ENCODE measurements at regions not wholly inside any gene's neighbourhood (a gene's known extent, or its start where the extent isn't known, plus 50 kb on each side); places are given as distances from the start of the nearest gene placed in this dataset.

DNA sequence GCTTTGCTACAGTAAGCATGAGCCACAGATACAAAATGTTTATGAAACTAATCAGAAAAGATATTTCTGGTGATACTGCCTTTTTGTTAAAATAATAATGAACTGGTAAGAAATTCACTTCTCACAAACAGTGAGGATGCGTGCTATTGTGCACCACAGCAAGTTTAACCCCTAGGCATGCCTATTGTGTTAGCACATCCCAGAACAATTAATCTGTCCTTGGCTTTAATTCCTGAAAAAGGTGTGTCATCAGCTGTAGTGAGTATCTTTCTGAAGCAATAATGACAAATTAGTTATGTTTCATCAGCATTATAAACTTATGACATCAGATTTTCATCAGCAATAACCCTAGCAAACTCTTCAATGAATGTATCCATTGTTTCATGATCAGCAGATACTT, 1307.2 kb downstream of the EFNA5 start:
- Histone ChIP-seq H3K36me3 (no peaks in the 10 kb centered on the region), H3K27me3 (no peaks in the 10 kb centered on the region), H3K4me1 (no peaks in the 10 kb centered on the region), H3K4me3 (no peak overlapping the region), H3K9me3 (peaks cover 0 to 6% of the 10 kb centered on the region in 2 donors), H3K27ac (no peak overlapping the region)
- TF ChIP-seq, protein P1, sequence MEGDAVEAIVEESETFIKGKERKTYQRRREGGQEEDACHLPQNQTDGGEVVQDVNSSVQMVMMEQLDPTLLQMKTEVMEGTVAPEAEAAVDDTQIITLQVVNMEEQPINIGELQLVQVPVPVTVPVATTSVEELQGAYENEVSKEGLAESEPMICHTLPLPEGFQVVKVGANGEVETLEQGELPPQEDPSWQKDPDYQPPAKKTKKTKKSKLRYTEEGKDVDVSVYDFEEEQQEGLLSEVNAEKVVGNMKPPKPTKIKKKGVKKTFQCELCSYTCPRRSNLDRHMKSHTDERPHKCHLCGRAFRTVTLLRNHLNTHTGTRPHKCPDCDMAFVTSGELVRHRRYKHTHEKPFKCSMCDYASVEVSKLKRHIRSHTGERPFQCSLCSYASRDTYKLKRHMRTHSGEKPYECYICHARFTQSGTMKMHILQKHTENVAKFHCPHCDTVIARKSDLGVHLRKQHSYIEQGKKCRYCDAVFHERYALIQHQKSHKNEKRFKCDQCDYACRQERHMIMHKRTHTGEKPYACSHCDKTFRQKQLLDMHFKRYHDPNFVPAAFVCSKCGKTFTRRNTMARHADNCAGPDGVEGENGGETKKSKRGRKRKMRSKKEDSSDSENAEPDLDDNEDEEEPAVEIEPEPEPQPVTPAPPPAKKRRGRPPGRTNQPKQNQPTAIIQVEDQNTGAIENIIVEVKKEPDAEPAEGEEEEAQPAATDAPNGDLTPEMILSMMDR (IDR thresholded peaks at IDR 0.05) = no peak
- intact Hi-C loops (cut with DNase I) = no loop called here
- DNase-seq (ENCODE audit: low spot score in 2 of 2) = no peak

DNA sequence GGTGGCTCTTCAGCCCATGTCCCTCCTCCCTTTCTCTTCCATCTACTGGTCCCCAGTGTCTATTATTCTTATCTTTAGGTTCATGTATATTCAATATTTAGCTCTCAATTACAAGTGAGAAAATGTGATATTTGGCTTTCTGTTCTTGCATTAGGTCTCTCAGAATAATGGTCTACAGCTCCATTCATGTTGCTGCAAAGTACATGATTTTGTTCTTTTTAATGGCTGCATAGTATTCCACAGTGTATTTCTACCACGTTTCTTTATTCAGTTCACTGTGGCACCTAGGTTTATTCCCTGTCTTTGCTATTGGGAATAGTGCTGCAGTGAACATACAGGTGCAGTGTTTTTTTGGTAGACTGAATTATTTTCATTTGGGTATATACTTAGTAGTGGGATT, 1308.8 kb downstream of the EFNA5 start:
- intact Hi-C loops (cut with DNase I) = no loop called here
- TF ChIP-seq, protein P1 (IDR thresholded peaks at IDR 0.05) = no peak
- Histone ChIP-seq H3K27ac (no peak overlapping the region), H3K4me1 (no peaks in the 10 kb centered on the region), H3K9me3 (no peaks in the 10 kb centered on the region), H3K27me3 (no peaks in the 10 kb centered on the region), H3K4me3 (no peak overlapping the region), H3K36me3 (no peaks in the 10 kb centered on the region)
- no peak for DNase-seq (ENCODE audit: low spot score in 2 of 2)

DNA sequence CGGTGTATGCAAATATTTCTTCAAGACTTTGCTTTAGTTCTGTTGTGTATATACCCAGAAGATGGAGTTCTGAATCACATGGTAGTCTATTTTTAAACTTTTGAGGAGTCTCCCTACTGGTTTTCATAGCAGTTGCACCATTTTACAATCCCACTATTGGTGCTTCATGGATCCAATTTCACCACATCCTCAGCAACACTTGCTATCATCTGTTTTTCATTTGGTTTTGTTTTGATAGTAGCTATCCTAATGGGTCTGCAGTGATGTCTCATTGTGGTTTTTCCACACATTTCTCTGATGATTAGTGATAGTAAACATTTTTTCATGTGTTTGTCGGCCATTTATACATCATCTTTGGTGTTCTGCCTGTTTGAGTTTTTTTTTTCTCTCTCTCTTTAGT, 1339.3 kb downstream of the EFNA5 start:
- H3K36me3 ChIP-seq = no peaks in the 10 kb centered on the region
- H3K9me3 ChIP-seq = no peaks in the 10 kb centered on the region
- H3K27ac ChIP-seq = no peak overlapping the region
- intact Hi-C loops (cut with DNase I) = no loop called here
- TF ChIP-seq, protein P1 (IDR thresholded peaks at IDR 0.05) = no peak
- no peaks in the 10 kb centered on the region for H3K27me3 ChIP-seq
- H3K4me3 ChIP-seq = no peak overlapping the region
- no peak for DNase-seq (ENCODE audit: low spot score in 2 of 2)
- no peaks in the 10 kb centered on the region for H3K4me1 ChIP-seq

DNA sequence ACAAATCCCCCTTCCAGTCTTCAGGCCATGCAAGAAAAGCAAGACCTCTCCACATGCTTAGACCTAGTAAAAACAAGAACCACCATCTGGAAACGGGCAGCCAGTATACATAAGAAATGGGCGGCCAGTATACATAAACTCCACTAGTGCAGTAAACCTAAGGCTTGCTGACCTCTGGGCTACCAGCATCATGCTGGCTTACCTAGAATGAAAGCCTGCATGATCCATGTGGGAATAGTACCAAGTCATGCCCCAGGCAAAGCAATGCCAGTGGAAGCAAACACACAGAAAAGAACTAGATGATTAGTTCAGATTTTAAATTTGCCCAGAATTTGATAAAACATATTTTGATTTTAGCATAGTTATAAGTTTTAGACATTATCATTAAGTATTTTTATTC, 1346.4 kb downstream of the EFNA5 start:
- TF ChIP-seq, protein P1 (IDR thresholded peaks at IDR 0.05) = no peak
- intact Hi-C loops (cut with DNase I) = no loop called here
- H3K4me1 ChIP-seq = no peaks in the 10 kb centered on the region

DNA sequence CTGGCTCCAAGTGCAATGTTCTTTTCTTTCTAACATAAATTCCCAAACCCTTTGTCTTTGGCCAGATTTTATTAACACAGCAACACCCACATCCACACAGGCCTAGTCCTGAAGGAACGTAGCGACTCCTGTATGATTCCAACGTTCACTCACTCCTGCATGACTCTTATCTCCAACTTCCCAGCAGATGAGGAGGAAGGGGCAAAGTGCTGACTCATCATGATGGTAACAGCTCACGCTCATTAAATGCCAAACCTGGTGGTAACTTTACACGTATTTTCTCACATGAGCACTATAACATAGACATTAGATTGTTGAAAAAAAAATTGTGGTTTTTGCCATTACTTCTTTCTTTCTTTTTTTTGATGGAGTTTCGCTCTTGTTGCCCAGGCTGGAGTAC, 1349.5 kb downstream of the EFNA5 start:
- no peaks in the 10 kb centered on the region for H3K9me3 ChIP-seq
- no peaks in the 10 kb centered on the region for H3K4me1 ChIP-seq
- H3K36me3 ChIP-seq = no peaks in the 10 kb centered on the region
- intact Hi-C loops (cut with DNase I) = no loop called here
- no peak overlapping the region for H3K4me3 ChIP-seq
- no peaks in the 10 kb centered on the region for H3K27me3 ChIP-seq
- TF ChIP-seq, protein P1 (IDR thresholded peaks at IDR 0.05) = no peak
- DNase-seq (ENCODE audit: low spot score in 2 of 2) = no peak
- H3K27ac ChIP-seq = no peak overlapping the region

More for the DNA sequence above, 1346.4 kb downstream of the EFNA5 start:
- Histone ChIP-seq H3K36me3 (no peaks in the 10 kb centered on the region), H3K4me3 (no peak overlapping the region), H3K9me3 (no peaks in the 10 kb centered on the region), H3K27me3 (no peaks in the 10 kb centered on the region), H3K27ac (no peak overlapping the region)
- DNase-seq (ENCODE audit: low spot score in 2 of 2) = no peak

DNA sequence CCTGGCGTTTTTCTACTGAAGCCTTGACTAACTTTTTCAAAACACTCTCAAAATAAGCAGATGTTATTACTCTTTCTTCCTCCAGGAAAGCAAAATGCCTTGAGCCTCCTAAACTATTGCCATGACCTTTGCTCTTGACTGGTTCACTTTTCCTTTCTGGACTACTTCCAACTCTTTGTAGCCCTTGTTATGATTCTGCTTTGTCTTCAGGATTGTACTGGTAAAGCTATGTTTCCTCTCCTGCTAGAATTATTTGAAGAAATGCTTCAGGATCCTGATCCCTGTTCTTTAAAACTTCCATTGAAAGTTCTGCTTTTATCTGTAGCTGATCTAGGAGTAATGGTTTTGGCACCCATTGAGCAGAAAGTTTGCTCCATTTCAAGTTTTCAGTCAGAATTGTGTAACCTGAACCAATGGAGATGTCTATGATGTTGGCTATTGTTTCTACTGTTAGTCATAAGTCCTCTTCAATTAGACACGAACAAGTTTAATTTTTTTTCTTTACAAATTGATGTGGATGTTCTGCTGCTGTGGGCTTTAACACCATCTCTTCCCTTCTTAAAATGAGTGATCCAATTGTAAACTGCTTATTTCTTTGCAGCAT, 1356.4 kb downstream of the EFNA5 start:
- no peaks in the 10 kb centered on the region for H3K27me3 ChIP-seq
- TF ChIP-seq, protein P1 (IDR thresholded peaks at IDR 0.05) = no peak
- H3K27ac ChIP-seq = no peak overlapping the region
- H3K4me1 ChIP-seq = no peaks in the 10 kb centered on the region
- no peaks in the 10 kb centered on the region for H3K9me3 ChIP-seq
- H3K4me3 ChIP-seq = no peak overlapping the region
- intact Hi-C loops (cut with DNase I) = no loop called here
- DNase-seq (ENCODE audit: low spot score in 2 of 2) = no peak
- no peaks in the 10 kb centered on the region for H3K36me3 ChIP-seq

All from ascending aorta (tissue), 2 donors.